ENCODE measurements at regions not wholly inside any gene's neighbourhood (a gene's known extent, or its start where the extent isn't known, plus 50 kb on each side); places are given as distances from the start of the nearest gene placed in this dataset.

- no peak for DNase-seq (ENCODE audit: low spot score)
Observed at GRCh38 chr13:111640476-111640875, 320.0 kb downstream of the TEX29 start.

GRCh38 chr13:111642156-111642767 lies 321.8 kb downstream of the TEX29 start:
- DNase-seq (ENCODE audit: low spot score): no peak

GRCh38 chr13:111644750-111645149 lies 324.3 kb downstream of the TEX29 start:
- DNase-seq (ENCODE audit: low spot score): no peak

GRCh38 chr13:111645198-111645597 lies 324.8 kb downstream of the TEX29 start:
- DNase-seq (ENCODE audit: low spot score): no peak

- DNase-seq (ENCODE audit: low spot score): no peak
Observed at GRCh38 chr13:111645598-111646455, 325.4 kb downstream of the TEX29 start.

GRCh38 chr13:111646456-111646855 lies 326.0 kb downstream of the TEX29 start:
- no peak for DNase-seq (ENCODE audit: low spot score)

GRCh38 chr13:111648885-111649284 lies 328.4 kb downstream of the TEX29 start:
- no peak for DNase-seq (ENCODE audit: low spot score)

- no peak for DNase-seq (ENCODE audit: low spot score)
Observed at GRCh38 chr13:111650626-111651025, 330.2 kb downstream of the TEX29 start.

- no peak for DNase-seq (ENCODE audit: low spot score)
Observed at GRCh38 chr13:111652676-111653075, 332.2 kb downstream of the TEX29 start.

GRCh38 chr13:111654531-111654930 lies 334.1 kb downstream of the TEX29 start:
- no peak for DNase-seq (ENCODE audit: low spot score)

- no peak for DNase-seq (ENCODE audit: low spot score)
Observed at GRCh38 chr13:111656439-111656838, 336.0 kb downstream of the TEX29 start.

GRCh38 chr13:111657013-111657412 lies 336.6 kb downstream of the TEX29 start:
- DNase-seq (ENCODE audit: low spot score): no peak

- no peak for DNase-seq (ENCODE audit: low spot score)
Observed at GRCh38 chr13:111658145-111659100, 338.0 kb downstream of the TEX29 start.

- no peak for DNase-seq (ENCODE audit: low spot score)
Observed at GRCh38 chr13:111659219-111659775, 338.9 kb downstream of the TEX29 start.

- no peak for DNase-seq (ENCODE audit: low spot score)
Observed at GRCh38 chr13:111659842-111660241, 339.4 kb downstream of the TEX29 start.

- DNase-seq (ENCODE audit: low spot score): no peak
Observed at GRCh38 chr13:111661052-111661451, 340.6 kb downstream of the TEX29 start.

- no peak for DNase-seq (ENCODE audit: low spot score)
Observed at GRCh38 chr13:111661776-111662175, 341.3 kb downstream of the TEX29 start.

- DNase-seq (ENCODE audit: low spot score): no peak
Observed at GRCh38 chr13:111662451-111662850, 342.0 kb downstream of the TEX29 start.

- no peak for DNase-seq (ENCODE audit: low spot score)
Observed at GRCh38 chr13:111662895-111663294, 342.5 kb downstream of the TEX29 start.

GRCh38 chr13:111663505-111663904 lies 343.1 kb downstream of the TEX29 start:
- DNase-seq (ENCODE audit: low spot score): no peak

- no peak for DNase-seq (ENCODE audit: low spot score)
Observed at GRCh38 chr13:111663953-111664421, 343.5 kb downstream of the TEX29 start.

GRCh38 chr13:111664696-111665095 lies 344.3 kb downstream of the TEX29 start:
- DNase-seq (ENCODE audit: low spot score): no peak

All from A172 (cell line).